ENCODE measurements at regions not wholly inside any gene's neighbourhood (a gene's known extent, or its start where the extent isn't known, plus 50 kb on each side); places are given as distances from the start of the nearest gene placed in this dataset.

- H3K18ac ChIP-seq (ENCODE audit: low read length): no peak overlapping the region
- no peak overlapping the region for H3K27ac ChIP-seq (replicated peaks; ENCODE audit: low read length)
- H2BK15ac ChIP-seq (ENCODE audit: low read length): no peak overlapping the region
- no peak overlapping the region for H4K8ac ChIP-seq (ENCODE audit: low read depth, low read length)
- WGBS, 2 donors (ENCODE audit: extremely low coverage in 2 of 2, insufficient read length in 2 of 2, insufficient replicate concordance in 1 of 2): no CpG with 5 or more reads among the region's 2 CpGs
- H3K9ac ChIP-seq (ENCODE audit: low read depth, low read length, poor library complexity): no peak overlapping the region
- H3K4ac ChIP-seq (ENCODE audit: low read length): no peak overlapping the region
- no peaks in the 10 kb centered on the region for H3K27me3 ChIP-seq (ENCODE audit: control insufficient read depth in 3 of 3, insufficient read depth in 3 of 3, low read depth in 1 of 3, low read length in 3 of 3)
- H3K4me2 ChIP-seq (ENCODE audit: insufficient read depth, low read length, poor library complexity, severe bottlenecking): no peak overlapping the region
- DNase-seq (ENCODE audit: low spot score): no peak
- no peak overlapping the region for H2BK120ac ChIP-seq (ENCODE audit: low read depth, low read length)
- H2AFZ ChIP-seq (ENCODE audit: low read length): no peak overlapping the region
- no peak overlapping the region for H2BK12ac ChIP-seq (ENCODE audit: low read length)
- H3K4me1 ChIP-seq (ENCODE audit: control insufficient read depth in 2 of 2, insufficient read depth in 1 of 2, low read depth in 1 of 2, low read length in 2 of 2): no peaks in the 10 kb centered on the region
- no peaks in the 10 kb centered on the region for H3K79me1 ChIP-seq (ENCODE audit: low read depth, low read length)
- no peak overlapping the region for H3K4me3 ChIP-seq (ENCODE audit: low read length in 2 of 2)
- no peak overlapping the region for H3K14ac ChIP-seq (ENCODE audit: low read length)
- H3K23ac ChIP-seq (ENCODE audit: low read depth, low read length, poor library complexity): no peak overlapping the region
- no peak overlapping the region for H4K91ac ChIP-seq (ENCODE audit: low read depth, low read length, poor library complexity)
- no peaks in the 10 kb centered on the region for H3K36me3 ChIP-seq (replicated peaks in 1 of 2; ENCODE audit: control insufficient read depth in 2 of 2, insufficient read depth in 2 of 2, low read length in 2 of 2)
- H3K9me3 ChIP-seq (replicated peaks in 1 of 2; ENCODE audit: control insufficient read depth in 2 of 2, insufficient read depth in 1 of 2, low read depth in 1 of 2, low read length in 2 of 2): no peaks in the 10 kb centered on the region
- no peak overlapping the region for H2BK5ac ChIP-seq (ENCODE audit: low read length)
- no peak overlapping the region for H2AK5ac ChIP-seq (ENCODE audit: low read depth, low read length)
Measured at GRCh38 chr6:84517741-84518530, 246.5 kb downstream of the TBX18 start.

DNA sequence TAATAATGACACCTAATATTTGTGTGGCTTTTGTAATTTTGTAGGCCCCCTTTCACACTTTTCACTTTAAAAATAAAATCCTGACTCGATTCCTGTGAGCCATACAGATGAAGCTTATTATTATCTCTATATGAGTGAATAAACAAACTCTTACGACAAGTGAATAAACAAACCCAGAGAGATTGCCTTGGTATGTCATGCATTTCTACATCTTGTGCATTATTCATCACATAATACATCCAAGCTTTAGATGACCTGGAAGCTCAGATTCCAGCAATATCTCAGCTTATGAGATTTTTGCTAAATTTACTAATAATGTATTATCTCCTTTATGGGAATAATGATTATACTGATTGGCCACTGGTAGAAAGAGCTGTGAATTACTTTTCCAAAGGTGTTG, 248.2 kb downstream of the TBX18 start:
- no peak overlapping the region for H2AK5ac ChIP-seq (ENCODE audit: low read depth, low read length)
- H2BK15ac ChIP-seq (ENCODE audit: low read length): no peak overlapping the region
- WGBS, 2 donors (ENCODE audit: extremely low coverage in 2 of 2, insufficient read length in 2 of 2, insufficient replicate concordance in 1 of 2): no CpG with 5 or more reads among the region's 2 CpGs
- H2BK12ac ChIP-seq (ENCODE audit: low read length): no peak overlapping the region
- H3K9me3 ChIP-seq (replicated peaks in 1 of 2; ENCODE audit: control insufficient read depth in 2 of 2, insufficient read depth in 1 of 2, low read depth in 1 of 2, low read length in 2 of 2): no peaks in the 10 kb centered on the region
- no peak overlapping the region for H3K4me2 ChIP-seq (ENCODE audit: insufficient read depth, low read length, poor library complexity, severe bottlenecking)
- H3K27ac ChIP-seq (replicated peaks; ENCODE audit: low read length): no peak overlapping the region
- H3K4me3 ChIP-seq (ENCODE audit: low read length in 2 of 2): no peak overlapping the region
- no peak overlapping the region for H2BK120ac ChIP-seq (ENCODE audit: low read depth, low read length)
- H3K9ac ChIP-seq (ENCODE audit: low read depth, low read length, poor library complexity): no peak overlapping the region
- H3K27me3 ChIP-seq (ENCODE audit: control insufficient read depth in 3 of 3, insufficient read depth in 3 of 3, low read depth in 1 of 3, low read length in 3 of 3): no peaks in the 10 kb centered on the region
- no peaks in the 10 kb centered on the region for H3K36me3 ChIP-seq (replicated peaks in 1 of 2; ENCODE audit: control insufficient read depth in 2 of 2, insufficient read depth in 2 of 2, low read length in 2 of 2)
- no peaks in the 10 kb centered on the region for H3K79me1 ChIP-seq (ENCODE audit: low read depth, low read length)
- no peak overlapping the region for H2BK5ac ChIP-seq (ENCODE audit: low read length)
- no peak overlapping the region for H3K4ac ChIP-seq (ENCODE audit: low read length)
- H3K18ac ChIP-seq (ENCODE audit: low read length): no peak overlapping the region
- H3K14ac ChIP-seq (ENCODE audit: low read length): no peak overlapping the region
- DNase-seq (ENCODE audit: low spot score): no peak
- no peak overlapping the region for H4K91ac ChIP-seq (ENCODE audit: low read depth, low read length, poor library complexity)
- no peak overlapping the region for H4K8ac ChIP-seq (ENCODE audit: low read depth, low read length)
- H3K4me1 ChIP-seq (ENCODE audit: control insufficient read depth in 2 of 2, insufficient read depth in 1 of 2, low read depth in 1 of 2, low read length in 2 of 2): no peaks in the 10 kb centered on the region
- no peak overlapping the region for H3K23ac ChIP-seq (ENCODE audit: low read depth, low read length, poor library complexity)
- H2AFZ ChIP-seq (ENCODE audit: low read length): no peak overlapping the region

GRCh38 chr6:84515067-84515466, 249.3 kb downstream of the TBX18 start:
- Histone ChIP-seq H2AFZ (ENCODE audit: low read length) (no peak overlapping the region), H4K91ac (ENCODE audit: low read depth, low read length, poor library complexity) (no peak overlapping the region), H3K36me3 (replicated peaks in 1 of 2; ENCODE audit: control insufficient read depth in 2 of 2, insufficient read depth in 2 of 2, low read length in 2 of 2) (no peaks in the 10 kb centered on the region), H3K27ac (replicated peaks; ENCODE audit: low read length) (no peak overlapping the region), H3K14ac (ENCODE audit: low read length) (no peak overlapping the region), H2BK12ac (ENCODE audit: low read length) (no peak overlapping the region), H4K8ac (ENCODE audit: low read depth, low read length) (no peak overlapping the region), H3K4me2 (ENCODE audit: insufficient read depth, low read length, poor library complexity, severe bottlenecking) (no peak overlapping the region), H2BK15ac (ENCODE audit: low read length) (no peak overlapping the region), H3K9me3 (replicated peaks in 1 of 2; ENCODE audit: control insufficient read depth in 2 of 2, insufficient read depth in 1 of 2, low read depth in 1 of 2, low read length in 2 of 2) (no peaks in the 10 kb centered on the region), H2BK5ac (ENCODE audit: low read length) (no peak overlapping the region), H3K27me3 (ENCODE audit: control insufficient read depth in 3 of 3, insufficient read depth in 3 of 3, low read depth in 1 of 3, low read length in 3 of 3) (no peaks in the 10 kb centered on the region), H3K18ac (ENCODE audit: low read length) (no peak overlapping the region), H3K79me1 (ENCODE audit: low read depth, low read length) (no peaks in the 10 kb centered on the region), H3K4me1 (ENCODE audit: control insufficient read depth in 2 of 2, insufficient read depth in 1 of 2, low read depth in 1 of 2, low read length in 2 of 2) (no peaks in the 10 kb centered on the region), H3K4ac (ENCODE audit: low read length) (no peak overlapping the region), H2AK5ac (ENCODE audit: low read depth, low read length) (no peak overlapping the region), H2BK120ac (ENCODE audit: low read depth, low read length) (no peak overlapping the region), H3K9ac (ENCODE audit: low read depth, low read length, poor library complexity) (no peak overlapping the region), H3K23ac (ENCODE audit: low read depth, low read length, poor library complexity) (no peak overlapping the region), H3K4me3 (ENCODE audit: low read length in 2 of 2) (no peak overlapping the region)
- no peak for DNase-seq (ENCODE audit: low spot score)
- WGBS, 2 donors (ENCODE audit: extremely low coverage in 2 of 2, insufficient read length in 2 of 2, insufficient replicate concordance in 1 of 2): no CpG with 5 or more reads among the region's 6 CpGs

GRCh38 chr6:84514089-84514971, 250.1 kb downstream of the TBX18 start:
- Histone ChIP-seq H3K79me1 (ENCODE audit: low read depth, low read length) (no peaks in the 10 kb centered on the region), H3K27ac (replicated peaks; ENCODE audit: low read length) (no peak overlapping the region), H4K8ac (ENCODE audit: low read depth, low read length) (no peak overlapping the region), H3K23ac (ENCODE audit: low read depth, low read length, poor library complexity) (no peak overlapping the region), H2AFZ (ENCODE audit: low read length) (no peak overlapping the region), H2BK15ac (ENCODE audit: low read length) (no peak overlapping the region), H3K4me2 (ENCODE audit: insufficient read depth, low read length, poor library complexity, severe bottlenecking) (no peak overlapping the region), H2BK12ac (ENCODE audit: low read length) (no peak overlapping the region), H3K14ac (ENCODE audit: low read length) (no peak overlapping the region), H3K9me3 (replicated peaks in 1 of 2; ENCODE audit: control insufficient read depth in 2 of 2, insufficient read depth in 1 of 2, low read depth in 1 of 2, low read length in 2 of 2) (no peaks in the 10 kb centered on the region), H2BK120ac (ENCODE audit: low read depth, low read length) (no peak overlapping the region), H3K18ac (ENCODE audit: low read length) (no peak overlapping the region), H3K9ac (ENCODE audit: low read depth, low read length, poor library complexity) (no peak overlapping the region), H2BK5ac (ENCODE audit: low read length) (no peak overlapping the region), H3K27me3 (ENCODE audit: control insufficient read depth in 3 of 3, insufficient read depth in 3 of 3, low read depth in 1 of 3, low read length in 3 of 3) (no peaks in the 10 kb centered on the region), H3K4ac (ENCODE audit: low read length) (no peak overlapping the region), H3K4me3 (ENCODE audit: low read length in 2 of 2) (no peak overlapping the region), H2AK5ac (ENCODE audit: low read depth, low read length) (no peak overlapping the region), H4K91ac (ENCODE audit: low read depth, low read length, poor library complexity) (no peak overlapping the region), H3K36me3 (replicated peaks in 1 of 2; ENCODE audit: control insufficient read depth in 2 of 2, insufficient read depth in 2 of 2, low read length in 2 of 2) (no peaks in the 10 kb centered on the region), H3K4me1 (ENCODE audit: control insufficient read depth in 2 of 2, insufficient read depth in 1 of 2, low read depth in 1 of 2, low read length in 2 of 2) (no peaks in the 10 kb centered on the region)
- no peak for DNase-seq (ENCODE audit: low spot score)
- WGBS, 2 donors (ENCODE audit: extremely low coverage in 2 of 2, insufficient read length in 2 of 2, insufficient replicate concordance in 1 of 2): no CpG with 5 or more reads among the region's 5 CpGs

All from neuronal stem cell (in vitro differentiated cells).